PC-3 (cell line): ENCODE measurements at regions not wholly inside any gene's neighbourhood (a gene's known extent, or its start where the extent isn't known, plus 50 kb on each side); places are given as distances from the start of the nearest gene placed in this dataset.

Source experiments
- ATAC-seq: fragments of 200-7000 bp; cut with Tn5 transposase; 2 replicates; pipeline ENCODE4 v1.9.1; 2020; ENCODE audit warnings: mild to moderate bottlenecking, moderate library complexity
- BruUV-seq: library from RNA; stranded (reverse); fragments of 400-500 nt; replicated peaks from 2 replicates; lab custom pipeline; 2021; lab: Mats Ljungman, UMichigan
- CTCF ChIA-PET: fragments of 300-600 bp; sonication (Branson Sonifier 250); formaldehyde crosslinking; loops from one replicate; lab custom pipeline; 2022; ENCODE audit warnings: antibody characterized with exemption; lab: Charles Lee
- POLR2A ChIA-PET: fragments of 300-600 bp; sonication (Branson Sonifier 250); formaldehyde crosslinking; loops from one replicate; lab custom pipeline; 2022; ENCODE audit warnings: antibody characterized with exemption; ENCODE audit not compliant: unreplicated experiment; lab: Charles Lee
- DNase-seq: peaks from one replicate; pipeline ENCODE4 v3.0.0-alpha.2; 2015
- H2AFZ ChIP-seq: fragments of 300-600 bp; sonication (generic); 2 replicates; pipeline ENCODE4 v1.6.0; 2016; ENCODE audit warnings: antibody characterized with exemption, low read length
- H3F3A ChIP-seq: fragments of 300-600 bp; sonication (generic); one replicate; pipeline ENCODE4 v1.6.0; 2017; ENCODE audit warnings: antibody characterized with exemption, low read length, control low read depth, mild to moderate bottlenecking; ENCODE audit not compliant: unreplicated experiment
- H3K27ac ChIP-seq: fragments of 300-600 bp; sonication (generic); 2 replicates; pipeline ENCODE4 v1.5.1; 2016; ENCODE audit warnings: mild to moderate bottlenecking, low read length
- H3K27me3 ChIP-seq: fragments of 300-600 bp; sonication (generic); 2 replicates; pipeline ENCODE4 v1.6.1; 2016; ENCODE audit warnings: low read length, mixed read lengths
- H3K36me3 ChIP-seq: fragments of 300-600 bp; sonication (generic); 2 replicates; pipeline ENCODE4 v1.6.1; 2016; ENCODE audit warnings: low read depth, mixed run types, low read length, mixed read lengths
- H3K4me1 ChIP-seq: fragments of 300-600 bp; sonication (generic); 2 replicates; pipeline ENCODE4 v1.5.1; 2016; ENCODE audit warnings: low read length; ENCODE audit not compliant: insufficient read depth
- H3K4me2 ChIP-seq: fragments of 300-600 bp; sonication (generic); 2 replicates; pipeline ENCODE4 v1.6.0; 2016; ENCODE audit warnings: low read length
- H3K4me3 ChIP-seq: fragments of 300-600 bp; sonication (generic); 2 replicates; pipeline ENCODE4 v1.5.1; 2016; ENCODE audit warnings: mild to moderate bottlenecking, low read length, mixed read lengths
- H3K79me2 ChIP-seq: fragments of 300-600 bp; sonication (generic); 2 replicates; pipeline ENCODE4 v1.6.1; 2017; ENCODE audit warnings: low read length, mixed read lengths
- H3K9ac ChIP-seq: fragments of 300-600 bp; sonication (generic); 2 replicates; pipeline ENCODE4 v1.6.0; 2016; ENCODE audit warnings: mild to moderate bottlenecking, low read length
- H3K9me2 ChIP-seq: fragments of 300-600 bp; sonication (generic); replicated peaks from 2 replicates; pipeline ENCODE4 v1.6.1; 2016; ENCODE audit warnings: mixed run types, low read length, mixed read lengths
- H3K9me3 ChIP-seq: fragments of 300-600 bp; sonication (generic); 2 replicates; pipeline ENCODE4 v1.6.1; 2016; ENCODE audit warnings: low read length, mixed read lengths
- H4K20me1 ChIP-seq: fragments of 300-600 bp; sonication (generic); 2 replicates; pipeline ENCODE4 v1.6.1; 2016; ENCODE audit warnings: low read length, mixed read lengths
- CTCF ChIP-seq: fragments of 300-600 bp; sonication (generic); conservative IDR thresholded peaks from 2 replicates; pipeline ENCODE4 v1.5.1; 2017; ENCODE audit warnings: antibody characterized with exemption, low read depth, mild to moderate bottlenecking, low read length
- EZH2 ChIP-seq: fragments of 300-600 bp; sonication (generic); IDR thresholded peaks from one replicate; pipeline ENCODE4 v1.6.1; 2017; ENCODE audit warnings: antibody characterized with exemption, mild to moderate bottlenecking, low read length; ENCODE audit not compliant: unreplicated experiment
- EZH2phosphoT487 ChIP-seq: fragments of 300-600 bp; sonication (generic); IDR thresholded peaks from 2 replicates; pipeline ENCODE4 v1.6.1; 2018; ENCODE audit warnings: mild to moderate bottlenecking, antibody characterized with exemption, low read length, borderline replicate concordance
- intact Hi-C: fragments of 100-400 bp; cut with micrococcal nuclease; formaldehyde crosslinking; loops from 2 replicates; pipeline ENCODE4 v1.9.0; 2023

GRCh38 chr14:94963051-94963450 lies 193.1 kb upstream of the GSC start:
- Histone ChIP-seq H4K20me1 (no peaks in the 10 kb centered on the region), H3K4me1 (no peaks in the 10 kb centered on the region), H3K4me3 (no peak overlapping the region), H2AFZ (no peak overlapping the region), H3K36me3 (no peaks in the 10 kb centered on the region), H3K27me3 (peaks cover 48% of the 10 kb centered on the region), H3K9me2 (no peaks in the 10 kb centered on the region), H3K9me3 (no peaks in the 10 kb centered on the region), H3K4me2 (no peak overlapping the region), H3K79me2 (no peaks in the 10 kb centered on the region), H3K9ac (no peak overlapping the region), H3F3A (no peaks in the 10 kb centered on the region), H3K27ac (no peak overlapping the region)
- DNase-seq (no peak), ATAC-seq (no peak)
- POLR2A ChIA-PET, result no interaction called here
- TF ChIP-seq CTCF (no peak), EZH2 (no peak), EZH2phosphoT487 (no peak)
- BruUV-seq, result no TSS peak
- CTCF ChIA-PET, result no interaction called here
- intact Hi-C loops, result no loop called here

GRCh38 chr14:94962166-94962575 lies 192.3 kb upstream of the GSC start:
- CTCF ChIA-PET, result no interaction called here
- no peaks in the 10 kb centered on the region for H3K9me3 ChIP-seq
- H3K27me3 ChIP-seq, result peaks cover 57% of the 10 kb centered on the region
- H3K9ac ChIP-seq, result no peak overlapping the region
- H3K27ac ChIP-seq, result no peak overlapping the region
- POLR2A ChIA-PET, result no interaction called here
- no peak for TF ChIP-seq CTCF
- no peak for TF ChIP-seq EZH2
- TF ChIP-seq EZH2phosphoT487, result no peak
- H3K9me2 ChIP-seq, result no peaks in the 10 kb centered on the region
- H4K20me1 ChIP-seq, result no peaks in the 10 kb centered on the region
- no TSS peak for BruUV-seq
- ATAC-seq, result no peak
- H3K4me1 ChIP-seq, result no peaks in the 10 kb centered on the region
- no peaks in the 10 kb centered on the region for H3F3A ChIP-seq
- H3K79me2 ChIP-seq, result no peaks in the 10 kb centered on the region
- no peak overlapping the region for H3K4me3 ChIP-seq
- no peak overlapping the region for H3K4me2 ChIP-seq
- no peaks in the 10 kb centered on the region for H3K36me3 ChIP-seq
- intact Hi-C loops, result no loop called here
- DNase-seq, result no peak
- no peak overlapping the region for H2AFZ ChIP-seq

GRCh38 chr14:94961386-94962165 lies 191.7 kb upstream of the GSC start:
- no peaks in the 10 kb centered on the region for H4K20me1 ChIP-seq
- no peaks in the 10 kb centered on the region for H3K79me2 ChIP-seq
- peaks cover 63% of the 10 kb centered on the region for H3K27me3 ChIP-seq
- no peak overlapping the region for H3K27ac ChIP-seq
- no peak overlapping the region for H2AFZ ChIP-seq
- H3K4me3 ChIP-seq, result no peak overlapping the region
- ChIA-PET CTCF (no interaction called here), POLR2A (no interaction called here)
- TF ChIP-seq EZH2 (no peak), CTCF (no peak), EZH2phosphoT487 (no peak)
- H3K9me3 ChIP-seq, result no peaks in the 10 kb centered on the region
- DNase-seq (no peak), ATAC-seq (no peak)
- no TSS peak for BruUV-seq
- H3K9me2 ChIP-seq, result no peaks in the 10 kb centered on the region
- no peaks in the 10 kb centered on the region for H3F3A ChIP-seq
- no peak overlapping the region for H3K4me2 ChIP-seq
- no peaks in the 10 kb centered on the region for H3K4me1 ChIP-seq
- no peaks in the 10 kb centered on the region for H3K36me3 ChIP-seq
- no peak overlapping the region for H3K9ac ChIP-seq
- intact Hi-C loops, result no loop called here
